PC-9 (cell line): ENCODE measurements at regions not wholly inside any gene's neighbourhood (a gene's known extent, or its start where the extent isn't known, plus 50 kb on each side); places are given as distances from the start of the nearest gene placed in this dataset.

Experiments used
- CTCF ChIP-seq: fragments of 200-600 bp; sonication (generic); conservative IDR thresholded peaks from 2 replicates; pipeline ENCODE4 v1.6.1; 2017; ENCODE audit warnings: mixed run types, antibody characterized with exemption, mild to moderate bottlenecking, moderate library complexity
- EZH2 ChIP-seq: fragments of 200-600 bp; sonication (generic); IDR thresholded peaks from 2 replicates; pipeline ENCODE4 v1.8.0; 2017; ENCODE audit warnings: antibody characterized with exemption, low read depth

- TF ChIP-seq CTCF = no peak
- no peak for TF ChIP-seq EZH2
Measured at GRCh38 chr16:6216836-6217235, 1115.8 kb upstream of the RBFOX1 start.
